Peyer's patch (tissue), 4 donors: ENCODE measurements at regions not wholly inside any gene's neighbourhood (a gene's known extent, or its start where the extent isn't known, plus 50 kb on each side); places are given as distances from the start of the nearest gene placed in this dataset.

Source experiments
- DNase-seq, 3 donors: peaks; one replicate each; pipeline ENCODE4 v3.0.0-alpha.2; 2017 to 2019
- H3K27ac ChIP-seq, 4 donors: fragments of 200-600 bp; sonication (generic); one replicate each; pipeline ENCODE4 v1.5.1; 2016 to 2019
- H3K27me3 ChIP-seq, 2 donors: fragments of 200-600 bp; sonication (generic); one replicate each; pipeline ENCODE4 v1.5.1; 2019
- H3K36me3 ChIP-seq, 3 donors: fragments of 200-600 bp; sonication (generic); one replicate each; pipeline ENCODE4 v1.5.1; 2016 to 2019
- H3K4me1 ChIP-seq, 4 donors: fragments of 200-600 bp; sonication (generic); one replicate each; pipeline ENCODE4 v1.5.1; 2016 to 2019
- H3K4me3 ChIP-seq, 4 donors: fragments of 200-600 bp; sonication (generic); 1 replicate in 3 of 4; 2 replicates in 1 of 4; pipeline ENCODE4 v1.5.1; 2016 to 2019; ENCODE audit warnings: mild to moderate bottlenecking in 1 of 4
- H3K9me3 ChIP-seq, 4 donors: fragments of 200-600 bp; sonication (generic); one replicate each; pipeline ENCODE4 v1.5.1; 2016 to 2019; ENCODE audit warnings: mild to moderate bottlenecking in 1 of 4
- POLR2A ChIP-seq, 2 donors: fragments of 450-650 bp; IDR thresholded peaks; one replicate each; pipeline ENCODE4 v1.5.1; 2017; ENCODE audit warnings: antibody characterized with exemption in 2 of 2, mild to moderate bottlenecking in 2 of 2, moderate library complexity in 2 of 2
- TF ChIP-seq, protein P1 (sequence below), 6 experiments: fragments of 450-650 bp in 4 of 6; fragments of 200-600 bp in 2 of 6; sonication (generic) in 1 of 6; IDR thresholded peaks; one replicate each; pipeline ENCODE4 v1.5.1; 2017 to 2019; ENCODE audit warnings: antibody characterized with exemption in 6 of 6, mild to moderate bottlenecking in 3 of 6, moderate library complexity in 1 of 6

DNA sequence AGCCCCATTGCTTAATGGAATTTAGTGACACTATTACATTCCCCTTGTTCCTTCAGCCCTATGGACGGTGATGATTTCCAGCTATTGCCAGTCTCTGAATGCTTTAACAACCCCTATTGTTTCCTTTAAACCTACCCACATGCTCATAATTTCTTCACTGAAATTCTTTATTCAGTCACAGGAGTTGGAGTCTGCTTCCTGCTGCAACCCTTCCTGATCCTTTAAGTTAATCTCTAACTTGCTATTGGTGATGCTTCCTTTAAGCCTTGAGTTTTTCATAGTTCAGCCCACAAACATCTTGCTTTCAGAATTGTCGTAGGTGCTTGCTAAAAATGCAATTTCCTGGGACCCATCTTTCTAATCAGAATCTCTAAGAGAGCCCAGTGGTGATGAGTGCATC, 66.3 kb upstream of the TNFAIP3 start:
- Histone ChIP-seq H3K4me3 (no peak overlapping the region), H3K9me3 (no peaks in the 10 kb centered on the region), H3K27ac (no peak overlapping the region), H3K27me3 (no peaks in the 10 kb centered on the region), H3K36me3 (no peaks in the 10 kb centered on the region), H3K4me1 (peaks cover 0 to 20% (median 0%) of the 10 kb centered on the region in 4 donors)
- DNase-seq = no peak
- TF ChIP-seq POLR2A (IDR thresholded peaks at IDR 0.05) = no peak
- TF ChIP-seq, protein P1, sequence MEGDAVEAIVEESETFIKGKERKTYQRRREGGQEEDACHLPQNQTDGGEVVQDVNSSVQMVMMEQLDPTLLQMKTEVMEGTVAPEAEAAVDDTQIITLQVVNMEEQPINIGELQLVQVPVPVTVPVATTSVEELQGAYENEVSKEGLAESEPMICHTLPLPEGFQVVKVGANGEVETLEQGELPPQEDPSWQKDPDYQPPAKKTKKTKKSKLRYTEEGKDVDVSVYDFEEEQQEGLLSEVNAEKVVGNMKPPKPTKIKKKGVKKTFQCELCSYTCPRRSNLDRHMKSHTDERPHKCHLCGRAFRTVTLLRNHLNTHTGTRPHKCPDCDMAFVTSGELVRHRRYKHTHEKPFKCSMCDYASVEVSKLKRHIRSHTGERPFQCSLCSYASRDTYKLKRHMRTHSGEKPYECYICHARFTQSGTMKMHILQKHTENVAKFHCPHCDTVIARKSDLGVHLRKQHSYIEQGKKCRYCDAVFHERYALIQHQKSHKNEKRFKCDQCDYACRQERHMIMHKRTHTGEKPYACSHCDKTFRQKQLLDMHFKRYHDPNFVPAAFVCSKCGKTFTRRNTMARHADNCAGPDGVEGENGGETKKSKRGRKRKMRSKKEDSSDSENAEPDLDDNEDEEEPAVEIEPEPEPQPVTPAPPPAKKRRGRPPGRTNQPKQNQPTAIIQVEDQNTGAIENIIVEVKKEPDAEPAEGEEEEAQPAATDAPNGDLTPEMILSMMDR (IDR thresholded peaks at IDR 0.05) = no peak

DNA sequence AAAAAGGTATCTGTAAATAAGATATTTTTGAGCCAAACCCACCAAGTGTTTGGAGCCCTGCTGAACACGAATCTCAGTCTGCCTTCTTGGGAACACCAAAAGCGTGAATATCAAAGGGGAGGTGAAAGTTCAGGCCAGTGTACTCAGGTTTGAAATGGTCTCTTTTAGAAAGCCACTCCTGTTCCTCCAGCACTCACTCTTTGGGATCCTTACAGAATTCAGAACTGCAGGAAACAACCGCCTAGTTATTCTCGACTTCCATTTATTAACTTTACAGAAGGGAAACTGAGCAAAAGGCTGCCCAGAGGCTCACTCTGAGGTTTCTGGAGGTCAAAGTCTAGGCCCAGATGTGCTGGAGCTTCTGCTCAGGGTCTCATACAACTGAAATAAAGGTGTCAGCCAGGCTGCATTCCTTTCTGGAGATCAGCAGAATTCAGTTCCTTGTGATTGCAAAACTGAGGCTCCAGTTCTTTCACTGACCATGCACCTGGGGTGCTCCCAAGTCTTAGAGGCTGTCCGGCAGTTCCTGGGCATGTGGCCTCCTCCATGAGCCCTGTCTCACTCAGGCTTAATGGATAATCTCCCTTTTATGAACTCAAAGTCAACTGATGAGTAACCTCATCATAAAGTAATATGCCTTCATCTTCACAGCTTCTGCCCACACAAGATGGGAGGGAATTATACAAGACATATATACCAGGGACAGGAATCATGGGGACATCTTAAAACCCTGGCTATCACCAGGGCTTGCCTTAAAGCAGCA, 65.5 kb upstream of the TNFAIP3 start:
- Histone ChIP-seq H3K36me3 (no peaks in the 10 kb centered on the region), H3K27me3 (no peaks in the 10 kb centered on the region), H3K4me1 (peaks cover 0 to 20% (median 0%) of the 10 kb centered on the region in 4 donors), H3K27ac (peak overlapping the region in 1 of 4 donors; percentile 20), H3K9me3 (no peaks in the 10 kb centered on the region), H3K4me3 (no peak overlapping the region)
- TF ChIP-seq, protein P1 (IDR thresholded peaks at IDR 0.05) = no peak
- TF ChIP-seq POLR2A (IDR thresholded peaks at IDR 0.05) = no peak
- peak in 2 of 3 donors; percentile 63 to 71 for DNase-seq

DNA sequence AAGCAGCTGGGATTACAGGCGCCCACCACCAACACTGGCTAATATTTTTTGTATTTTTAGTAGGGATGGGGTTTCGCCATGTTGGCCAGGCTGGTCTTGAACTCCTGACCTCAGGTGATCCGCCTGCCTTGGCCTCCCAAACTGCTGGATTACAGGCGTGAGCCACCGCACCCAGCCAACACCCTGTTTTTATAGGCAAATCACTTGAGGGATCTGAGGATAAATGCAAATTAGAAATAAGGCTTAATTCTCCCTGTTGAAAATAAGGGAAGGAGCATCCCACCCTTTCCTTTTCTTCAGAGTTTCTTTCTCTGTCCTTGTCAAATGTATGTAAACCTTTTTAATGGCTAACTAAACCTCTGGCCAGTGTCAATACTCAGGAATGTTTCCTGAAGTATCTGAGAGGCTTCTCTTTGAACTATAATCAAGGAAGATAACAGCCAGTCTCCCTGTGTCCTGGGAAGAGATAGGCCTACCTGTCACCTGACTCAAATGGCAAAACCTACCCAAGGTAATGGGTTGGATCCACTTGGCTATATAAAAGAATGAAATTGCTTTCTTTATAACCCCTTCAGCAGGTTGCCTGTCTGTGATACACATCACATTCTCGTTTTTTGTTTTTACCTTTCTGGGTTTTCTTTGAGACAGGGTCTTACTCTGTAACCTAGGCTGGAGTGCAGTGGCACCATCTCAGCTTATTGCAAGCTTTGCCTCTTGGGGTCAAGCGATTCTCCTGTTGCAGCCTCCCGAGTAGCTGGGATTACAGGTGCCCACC, 64.5 kb upstream of the TNFAIP3 start:
- Histone ChIP-seq H3K27ac (peak overlapping the region in 1 of 4 donors; percentile 2), H3K4me3 (no peak overlapping the region), H3K36me3 (no peaks in the 10 kb centered on the region), H3K27me3 (no peaks in the 10 kb centered on the region), H3K9me3 (no peaks in the 10 kb centered on the region), H3K4me1 (peaks cover 0 to 20% (median 0%) of the 10 kb centered on the region in 4 donors)
- no peak for TF ChIP-seq POLR2A (IDR thresholded peaks at IDR 0.05)
- TF ChIP-seq, protein P1 (IDR thresholded peaks at IDR 0.05) = no peak
- DNase-seq = no peak

DNA sequence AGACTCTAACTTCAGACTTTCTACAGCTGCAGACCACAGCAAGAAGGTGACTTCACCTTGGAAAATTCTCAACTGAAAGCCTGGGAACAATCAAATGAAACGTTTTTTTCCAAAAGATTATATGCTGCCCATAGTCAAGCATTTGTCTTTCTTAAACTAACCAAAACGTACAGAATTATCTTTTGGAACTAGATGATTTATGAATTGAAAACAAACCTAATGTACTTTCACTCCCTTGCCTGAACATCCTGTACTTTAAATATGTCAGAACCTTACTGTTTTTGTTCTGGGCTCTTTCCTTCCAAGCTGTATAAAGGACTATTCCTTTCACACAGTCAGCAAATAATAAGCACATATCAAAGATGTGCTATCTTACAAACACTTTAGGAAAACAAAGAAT, 62.4 kb upstream of the TNFAIP3 start:
- Histone ChIP-seq H3K27me3 (no peaks in the 10 kb centered on the region), H3K4me1 (peaks cover 0 to 14% (median 0%) of the 10 kb centered on the region in 4 donors), H3K27ac (peak overlapping the region in 1 of 4 donors; percentile 14), H3K36me3 (no peaks in the 10 kb centered on the region), H3K4me3 (no peak overlapping the region), H3K9me3 (no peaks in the 10 kb centered on the region)
- TF ChIP-seq POLR2A (IDR thresholded peaks at IDR 0.05) = no peak
- TF ChIP-seq, protein P1 (IDR thresholded peaks at IDR 0.05) = no peak
- no peak for DNase-seq

DNA sequence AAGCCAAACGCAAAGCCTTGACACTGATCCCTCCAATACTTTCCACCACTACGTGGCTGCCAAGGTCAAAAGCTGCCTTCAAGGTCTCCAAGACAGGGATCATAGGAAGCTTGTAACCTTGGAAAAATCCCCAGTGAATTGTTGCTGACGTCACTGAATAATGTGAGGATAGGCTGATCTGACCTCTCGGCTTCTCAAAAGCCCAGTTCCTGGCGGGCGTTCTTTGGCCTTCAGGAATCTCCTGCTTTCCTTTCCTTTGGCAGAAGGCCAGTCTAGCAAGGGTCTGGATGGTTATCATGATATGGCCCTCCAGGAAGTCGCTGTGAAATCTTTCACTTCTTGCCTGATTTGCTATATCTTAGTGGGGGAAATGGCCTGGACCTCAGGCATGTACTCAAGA, 61.4 kb upstream of the TNFAIP3 start:
- TF ChIP-seq, protein P1 (IDR thresholded peaks at IDR 0.05) = no peak
- TF ChIP-seq POLR2A (IDR thresholded peaks at IDR 0.05) = no peak
- Histone ChIP-seq H3K4me1 (peaks cover 0 to 8% (median 0%) of the 10 kb centered on the region in 4 donors), H3K9me3 (no peaks in the 10 kb centered on the region), H3K27me3 (no peaks in the 10 kb centered on the region), H3K4me3 (no peak overlapping the region), H3K36me3 (no peaks in the 10 kb centered on the region), H3K27ac (no peak overlapping the region)
- no peak for DNase-seq
